ACC112 (cell line): ENCODE measurements at regions not wholly inside any gene's neighbourhood (a gene's known extent, or its start where the extent isn't known, plus 50 kb on each side); places are given as distances from the start of the nearest gene placed in this dataset.
"Not testable (repeated sequence)": the region's sequence is repeated elsewhere in the genome, so short reads cannot be mapped to it uniquely, and the experiment has no call there.

Source experiments
- H2AFZ ChIP-seq: fragments of 200-600 bp; sonication (generic); one replicate; pipeline ENCODE4 v1.6.0; 2017; ENCODE audit warnings: antibody characterized with exemption, low read length; ENCODE audit not compliant: unreplicated experiment
- H3K27ac ChIP-seq: fragments of 200-600 bp; sonication (generic); 2 replicates; pipeline ENCODE4 v1.5.1; 2014; ENCODE audit warnings: low read depth, mild to moderate bottlenecking, antibody characterized with exemption, low read length, moderate library complexity
- H3K27me3 ChIP-seq: fragments of 200-600 bp; sonication (generic); 2 replicates; pipeline ENCODE4 v1.6.1; 2014; ENCODE audit warnings: mild to moderate bottlenecking, antibody characterized with exemption, low read length, moderate library complexity, mixed read lengths; ENCODE audit not compliant: insufficient read depth
- H3K36me3 ChIP-seq: fragments of 200-600 bp; sonication (generic); 2 replicates; pipeline ENCODE4 v1.6.1; 2016; ENCODE audit warnings: mild to moderate bottlenecking, antibody characterized with exemption, low read length, moderate library complexity, mixed read lengths; ENCODE audit not compliant: insufficient read depth
- H3K4me1 ChIP-seq: fragments of 200-600 bp; sonication (generic); one replicate; pipeline ENCODE4 v1.6.1; 2016; ENCODE audit warnings: low read length, mixed read lengths; ENCODE audit not compliant: insufficient read depth, unreplicated experiment, control insufficient read depth
- H3K4me3 ChIP-seq: fragments of 200-600 bp; sonication (generic); 2 replicates; pipeline ENCODE4 v1.5.1; 2014; ENCODE audit warnings: mild to moderate bottlenecking, low read depth, low read length
- H3K79me2 ChIP-seq: fragments of 200-600 bp; sonication (generic); one replicate; pipeline ENCODE4 v1.6.0; 2016; ENCODE audit warnings: low read length; ENCODE audit not compliant: control insufficient read depth, unreplicated experiment, insufficient read depth

- Histone ChIP-seq H3K4me1 (no peaks in the 10 kb centered on the region), H3K36me3 (no peaks in the 10 kb centered on the region), H3K27ac (no peak overlapping the region), H3K27me3 (no peaks in the 10 kb centered on the region), H2AFZ (no peak overlapping the region), H3K79me2 (no peaks in the 10 kb centered on the region), H3K4me3 (no peak overlapping the region)
Observed at GRCh38 chr3:74390121-74390877, 224.2 kb downstream of the CNTN3 start.

- Histone ChIP-seq H3K79me2 (no peaks in the 10 kb centered on the region), H3K4me3 (no peak overlapping the region), H3K4me1 (no peaks in the 10 kb centered on the region), H3K27me3 (no peaks in the 10 kb centered on the region), H3K36me3 (no peaks in the 10 kb centered on the region), H3K27ac (no peak overlapping the region), H2AFZ (no peak overlapping the region)
Observed at GRCh38 chr3:74387111-74387735, 227.2 kb downstream of the CNTN3 start.

GRCh38 chr3:74384159-74384558 lies 230.3 kb downstream of the CNTN3 start:
- no peaks in the 10 kb centered on the region for H3K27me3 ChIP-seq
- H3K4me3 ChIP-seq = no peak overlapping the region

GRCh38 chr3:74377669-74378068 lies 236.8 kb downstream of the CNTN3 start:
- H3K79me2 ChIP-seq = no peaks in the 10 kb centered on the region
- H3K4me3 ChIP-seq = no peak overlapping the region
- H3K27me3 ChIP-seq = no peaks in the 10 kb centered on the region
- H3K4me1 ChIP-seq = no peaks in the 10 kb centered on the region
- H2AFZ ChIP-seq = no peak overlapping the region
- no peaks in the 10 kb centered on the region for H3K36me3 ChIP-seq
- H3K27ac ChIP-seq = no peak overlapping the region

More at GRCh38 chr3:74384159-74384558, 230.3 kb downstream of the CNTN3 start:
- H2AFZ ChIP-seq = no peak overlapping the region
- H3K79me2 ChIP-seq = no peaks in the 10 kb centered on the region
- H3K4me1 ChIP-seq = no peaks in the 10 kb centered on the region
- no peak overlapping the region for H3K27ac ChIP-seq
- no peaks in the 10 kb centered on the region for H3K36me3 ChIP-seq

- H3K79me2 ChIP-seq, H2AFZ ChIP-seq, H3K27ac ChIP-seq, H3K4me3 ChIP-seq, H3K27me3 ChIP-seq, H3K36me3 ChIP-seq, H3K4me1 ChIP-seq: not testable (repeated sequence)
Observed at GRCh38 chr3:74376323-74376722, 238.1 kb downstream of the CNTN3 start.

- Histone ChIP-seq H2AFZ (no peak overlapping the region), H3K27me3 (no peaks in the 10 kb centered on the region), H3K4me1 (no peaks in the 10 kb centered on the region), H3K79me2 (no peaks in the 10 kb centered on the region), H3K27ac (no peak overlapping the region), H3K36me3 (no peaks in the 10 kb centered on the region), H3K4me3 (no peak overlapping the region)
Observed at GRCh38 chr3:74375653-74376052, 238.8 kb downstream of the CNTN3 start.

GRCh38 chr3:74372743-74373142 lies 241.7 kb downstream of the CNTN3 start:
- Histone ChIP-seq H3K79me2 (no peaks in the 10 kb centered on the region), H3K27me3 (no peaks in the 10 kb centered on the region), H3K36me3 (no peaks in the 10 kb centered on the region), H3K4me1 (no peaks in the 10 kb centered on the region), H2AFZ (no peak overlapping the region), H3K27ac (no peak overlapping the region), H3K4me3 (no peak overlapping the region)

- Histone ChIP-seq H3K27ac (no peak overlapping the region), H2AFZ (no peak overlapping the region), H3K4me3 (no peak overlapping the region), H3K4me1 (no peaks in the 10 kb centered on the region), H3K36me3 (no peaks in the 10 kb centered on the region), H3K79me2 (no peaks in the 10 kb centered on the region), H3K27me3 (no peaks in the 10 kb centered on the region)
Observed at GRCh38 chr3:74370342-74370741, 244.1 kb downstream of the CNTN3 start.

GRCh38 chr3:74366331-74366730 lies 248.1 kb downstream of the CNTN3 start:
- Histone ChIP-seq H3K27ac (no peak overlapping the region), H3K4me3 (no peak overlapping the region), H3K4me1 (no peaks in the 10 kb centered on the region), H3K79me2 (no peaks in the 10 kb centered on the region), H3K27me3 (no peaks in the 10 kb centered on the region), H3K36me3 (no peaks in the 10 kb centered on the region), H2AFZ (no peak overlapping the region)

GRCh38 chr3:74363346-74363745 lies 251.1 kb downstream of the CNTN3 start:
- H3K36me3 ChIP-seq = no peaks in the 10 kb centered on the region
- H3K27ac ChIP-seq = no peak overlapping the region
- no peaks in the 10 kb centered on the region for H3K27me3 ChIP-seq
- no peaks in the 10 kb centered on the region for H3K79me2 ChIP-seq
- no peaks in the 10 kb centered on the region for H3K4me1 ChIP-seq
- no peak overlapping the region for H3K4me3 ChIP-seq
- H2AFZ ChIP-seq = no peak overlapping the region

GRCh38 chr3:74360406-74360805 lies 254.1 kb downstream of the CNTN3 start:
- H3K4me3 ChIP-seq = no peak overlapping the region
- no peak overlapping the region for H3K27ac ChIP-seq
- no peaks in the 10 kb centered on the region for H3K27me3 ChIP-seq
- no peaks in the 10 kb centered on the region for H3K36me3 ChIP-seq
- no peak overlapping the region for H2AFZ ChIP-seq
- no peaks in the 10 kb centered on the region for H3K4me1 ChIP-seq
- H3K79me2 ChIP-seq = no peaks in the 10 kb centered on the region
